BLaER1 (cell line): ENCODE measurements at regions not wholly inside any gene's neighbourhood (a gene's known extent, or its start where the extent isn't known, plus 50 kb on each side); places are given as distances from the start of the nearest gene placed in this dataset.

Experiments used
- H3K27ac ChIP-seq: shearing (Covaris generic); formaldehyde crosslinking; 2 replicates; pipeline ENCODE4 v1.8.1; 2022
- H3K27me3 ChIP-seq: shearing (Covaris generic); formaldehyde crosslinking; 2 replicates; pipeline ENCODE4 v1.8.1; 2022
- H3K36me3 ChIP-seq: shearing (Covaris generic); formaldehyde crosslinking; 2 replicates; pipeline ENCODE4 v1.8.1; 2022
- H3K4me1 ChIP-seq: shearing (Covaris generic); formaldehyde crosslinking; 2 replicates; pipeline ENCODE4 v1.8.1; 2022
- H3K4me2 ChIP-seq: shearing (Covaris generic); formaldehyde crosslinking; 2 replicates; pipeline ENCODE4 v1.8.1; 2022
- H3K4me3 ChIP-seq: shearing (Covaris generic); formaldehyde crosslinking; 2 replicates; pipeline ENCODE4 v1.8.1; 2022
- H3K9ac ChIP-seq: shearing (Covaris generic); formaldehyde crosslinking; 2 replicates; pipeline ENCODE4 v1.8.1; 2022
- H3K9me3 ChIP-seq: shearing (Covaris generic); formaldehyde crosslinking; 2 replicates; pipeline ENCODE4 v1.8.1; 2022
- H4K20me1 ChIP-seq: shearing (Covaris generic); formaldehyde crosslinking; 2 replicates; pipeline ENCODE4 v1.8.1; 2022
- Cebpa-rat ChIP-seq: shearing (Covaris generic); IDR thresholded peaks from 2 replicates; pipeline ENCODE4 v1.8.1; 2022

DNA sequence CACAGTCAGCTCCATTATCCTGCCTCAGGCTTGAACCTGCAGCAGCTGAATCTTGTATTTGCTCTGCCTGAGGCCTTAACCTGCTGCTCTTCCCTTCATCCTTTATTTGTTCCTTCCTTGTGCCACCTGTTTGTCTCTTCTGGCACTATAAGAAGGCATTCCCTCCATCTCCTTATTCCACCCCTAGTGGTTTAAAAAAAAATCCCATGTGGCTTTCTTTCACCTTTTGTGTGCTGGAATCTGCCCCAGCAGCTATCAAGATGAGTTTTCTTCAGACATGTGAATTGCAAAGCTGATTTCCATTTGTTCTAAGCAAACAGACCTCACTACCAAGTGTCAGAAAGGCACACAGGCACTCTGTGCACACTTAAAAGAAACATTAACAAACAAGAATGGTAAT, 294.6 kb downstream of the TTLL7 start:
- no peak for TF ChIP-seq Cebpa-rat
- Histone ChIP-seq H3K36me3 (no peaks in the 10 kb centered on the region), H4K20me1 (no peaks in the 10 kb centered on the region)

DNA sequence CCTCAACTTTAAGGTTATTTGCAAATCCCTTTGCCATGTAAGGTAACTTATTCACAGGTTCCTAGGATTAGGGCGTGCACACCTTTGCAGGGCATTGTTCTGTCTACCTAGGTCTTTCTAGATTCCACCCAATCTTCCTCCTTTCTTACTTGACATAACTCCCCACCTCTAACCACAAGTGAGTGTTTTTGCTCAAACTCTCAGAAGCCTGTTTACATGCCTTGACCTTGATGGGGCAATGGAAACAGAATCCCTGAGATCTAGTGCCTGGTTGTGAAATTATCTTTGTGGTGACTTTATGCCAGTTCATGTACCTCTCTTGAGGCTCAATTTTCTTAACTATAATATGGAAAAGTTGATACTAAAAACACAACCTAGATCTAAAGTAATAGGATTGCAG, 296.6 kb downstream of the TTLL7 start:
- Histone ChIP-seq H3K4me2 (no peak overlapping the region), H3K9me3 (no peaks in the 10 kb centered on the region), H3K27me3 (no peaks in the 10 kb centered on the region), H3K27ac (no peak overlapping the region), H4K20me1 (no peaks in the 10 kb centered on the region), H3K36me3 (no peaks in the 10 kb centered on the region), H3K9ac (no peak overlapping the region), H3K4me1 (no peaks in the 10 kb centered on the region), H3K4me3 (no peak overlapping the region)
- no peak for TF ChIP-seq Cebpa-rat

More for the DNA sequence above, 294.6 kb downstream of the TTLL7 start:
- H3K9me3 ChIP-seq: no peaks in the 10 kb centered on the region
- no peak overlapping the region for H3K27ac ChIP-seq
- H3K4me3 ChIP-seq: no peak overlapping the region
- no peaks in the 10 kb centered on the region for H3K4me1 ChIP-seq
- H3K27me3 ChIP-seq: no peaks in the 10 kb centered on the region
- H3K9ac ChIP-seq: no peak overlapping the region
- no peak overlapping the region for H3K4me2 ChIP-seq

DNA sequence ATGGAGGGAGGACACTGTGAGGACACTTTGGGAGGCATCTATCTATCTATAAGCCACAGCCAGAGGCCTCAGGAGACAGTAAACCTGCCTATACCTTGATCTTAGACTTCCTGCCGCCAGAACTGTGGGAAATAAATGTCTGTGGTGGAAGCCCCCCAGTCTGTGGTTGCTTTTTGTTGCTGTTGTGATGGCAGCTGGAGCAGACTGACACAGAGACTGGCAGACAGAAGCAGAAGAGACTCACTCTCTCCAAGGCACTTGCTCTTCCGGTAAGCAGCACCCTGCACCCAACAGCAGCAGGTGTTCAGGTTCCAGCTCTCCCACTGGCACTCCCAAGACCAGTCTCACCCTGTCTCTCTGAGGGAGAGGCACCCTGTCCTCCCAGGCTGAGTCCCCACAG, 297.6 kb downstream of the TTLL7 start:
- no peak overlapping the region for H3K4me2 ChIP-seq
- H3K4me3 ChIP-seq: no peak overlapping the region
- H4K20me1 ChIP-seq: no peaks in the 10 kb centered on the region
- H3K9ac ChIP-seq: no peak overlapping the region
- H3K9me3 ChIP-seq: no peaks in the 10 kb centered on the region
- H3K4me1 ChIP-seq: no peaks in the 10 kb centered on the region
- no peaks in the 10 kb centered on the region for H3K27me3 ChIP-seq
- H3K36me3 ChIP-seq: no peaks in the 10 kb centered on the region
- no peak overlapping the region for H3K27ac ChIP-seq
- no peak for TF ChIP-seq Cebpa-rat

DNA sequence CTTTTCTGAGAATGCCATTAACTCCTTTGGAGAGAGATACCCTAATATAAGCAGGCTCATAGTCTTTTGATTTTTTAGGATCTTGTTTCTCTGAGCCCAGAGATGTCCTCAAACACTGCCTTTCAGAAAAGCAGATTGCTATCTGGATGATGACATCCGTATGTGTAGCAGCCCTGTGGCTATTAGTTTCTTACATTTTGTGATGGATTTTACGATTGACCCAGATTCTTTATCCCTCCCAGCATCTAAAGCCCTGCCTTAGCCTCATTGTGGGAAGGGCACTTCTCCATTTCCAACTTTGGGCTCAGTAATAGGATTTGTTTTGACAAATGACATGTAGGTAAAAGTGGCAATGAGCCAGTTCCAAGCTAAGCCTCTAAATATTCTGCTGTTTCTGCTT, 300.3 kb downstream of the TTLL7 start:
- Histone ChIP-seq H3K4me3 (no peak overlapping the region), H3K27me3 (peaks cover 2% of the 10 kb centered on the region; the same call in 1 of the 2 replicates), H3K4me2 (no peak overlapping the region), H3K9ac (no peak overlapping the region), H3K4me1 (no peaks in the 10 kb centered on the region), H4K20me1 (no peaks in the 10 kb centered on the region), H3K27ac (no peak overlapping the region), H3K36me3 (no peaks in the 10 kb centered on the region), H3K9me3 (no peaks in the 10 kb centered on the region)
- no peak for TF ChIP-seq Cebpa-rat

DNA sequence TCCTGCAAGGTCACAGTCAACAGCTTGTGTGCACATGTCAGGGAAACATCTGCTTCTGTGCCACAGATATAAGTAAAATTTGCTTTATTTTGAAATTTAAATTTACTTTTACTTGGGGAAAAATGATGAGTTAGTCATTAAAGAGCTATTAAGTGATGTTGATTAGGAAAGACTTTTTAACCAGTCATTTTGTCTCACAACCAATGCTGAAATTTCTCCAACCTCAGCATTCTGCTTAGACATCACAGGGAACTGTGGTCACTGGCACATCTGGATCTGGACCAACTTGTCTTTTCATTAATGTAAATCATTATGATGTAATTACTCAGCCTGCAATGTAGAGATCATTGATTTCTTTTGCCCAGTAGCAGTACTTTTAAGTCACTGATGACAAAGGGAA, 301.0 kb downstream of the TTLL7 start:
- no peak overlapping the region for H3K4me2 ChIP-seq

DNA sequence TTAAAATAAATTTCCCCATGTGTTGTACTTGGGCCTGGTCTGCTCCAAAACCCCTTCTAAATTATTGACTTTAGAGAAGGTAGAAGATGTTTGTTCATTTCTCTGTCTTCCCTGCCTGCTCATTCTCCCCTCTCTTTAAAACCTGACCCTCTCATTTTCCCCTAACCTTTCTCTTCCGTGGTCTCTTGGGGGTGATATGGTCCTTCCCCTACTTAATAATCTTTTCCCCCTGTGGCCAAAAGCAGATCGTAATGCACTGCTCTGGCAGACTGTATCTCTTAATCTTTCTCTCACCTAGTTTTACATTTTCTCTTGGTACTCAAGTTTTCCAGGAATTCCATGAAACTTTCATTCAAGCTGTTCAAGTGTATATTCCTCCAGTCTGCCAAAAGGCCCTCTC, 301.7 kb downstream of the TTLL7 start:
- Histone ChIP-seq H3K9me3 (0 out of 2 replicates have a peak, but pooled peaks cover under 1% of the 10 kb centered on the region), H3K4me1 (no peaks in the 10 kb centered on the region), H3K36me3 (no peaks in the 10 kb centered on the region), H3K27ac (no peak overlapping the region), H3K27me3 (peaks cover 16% of the 10 kb centered on the region; the same call in 1 of the 2 replicates), H3K4me3 (no peak overlapping the region), H4K20me1 (no peaks in the 10 kb centered on the region), H3K4me2 (no peak overlapping the region), H3K9ac (no peak overlapping the region)
- no peak for TF ChIP-seq Cebpa-rat

More for the DNA sequence above, 301.0 kb downstream of the TTLL7 start:
- no peak for TF ChIP-seq Cebpa-rat
- Histone ChIP-seq H3K9ac (no peak overlapping the region), H3K27me3 (peaks cover 9% of the 10 kb centered on the region; the same call in 1 of the 2 replicates), H3K4me1 (no peaks in the 10 kb centered on the region), H3K4me3 (no peak overlapping the region), H3K9me3 (no peaks in the 10 kb centered on the region), H3K27ac (no peak overlapping the region), H3K36me3 (no peaks in the 10 kb centered on the region), H4K20me1 (no peaks in the 10 kb centered on the region)

DNA sequence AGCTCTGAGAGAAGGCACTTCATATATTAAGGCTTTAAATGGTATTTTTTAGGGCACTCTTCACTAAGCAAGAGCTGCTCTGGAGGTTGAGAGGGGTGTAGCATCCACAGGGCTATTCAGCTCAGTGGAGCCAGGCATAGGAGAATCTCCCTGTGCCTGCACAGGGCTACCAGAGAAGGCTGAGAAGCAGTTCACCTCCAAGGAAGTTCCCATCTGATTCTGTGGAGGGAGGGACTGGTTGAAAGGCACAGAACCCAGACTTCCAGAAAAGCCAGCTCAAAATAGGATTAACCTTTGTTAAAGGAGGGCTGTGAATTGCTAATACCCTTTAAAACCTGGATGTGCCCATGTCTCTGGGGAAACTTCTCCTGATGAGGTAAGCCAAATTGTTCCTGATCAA, 304.5 kb downstream of the TTLL7 start:
- H3K9me3 ChIP-seq: 0 out of 2 replicates have a peak, but pooled peaks cover 5% of the 10 kb centered on the region
- no peak overlapping the region for H3K27ac ChIP-seq
- no peak overlapping the region for H3K4me2 ChIP-seq
- H4K20me1 ChIP-seq: no peaks in the 10 kb centered on the region
- H3K4me3 ChIP-seq: no peak overlapping the region
- no peak overlapping the region for H3K9ac ChIP-seq
- peaks cover 10% of the 10 kb centered on the region for H3K4me1 ChIP-seq
- TF ChIP-seq Cebpa-rat: no peak
- no peaks in the 10 kb centered on the region for H3K36me3 ChIP-seq
- H3K27me3 ChIP-seq: peaks cover 18% of the 10 kb centered on the region; the same call in 1 of the 2 replicates

DNA sequence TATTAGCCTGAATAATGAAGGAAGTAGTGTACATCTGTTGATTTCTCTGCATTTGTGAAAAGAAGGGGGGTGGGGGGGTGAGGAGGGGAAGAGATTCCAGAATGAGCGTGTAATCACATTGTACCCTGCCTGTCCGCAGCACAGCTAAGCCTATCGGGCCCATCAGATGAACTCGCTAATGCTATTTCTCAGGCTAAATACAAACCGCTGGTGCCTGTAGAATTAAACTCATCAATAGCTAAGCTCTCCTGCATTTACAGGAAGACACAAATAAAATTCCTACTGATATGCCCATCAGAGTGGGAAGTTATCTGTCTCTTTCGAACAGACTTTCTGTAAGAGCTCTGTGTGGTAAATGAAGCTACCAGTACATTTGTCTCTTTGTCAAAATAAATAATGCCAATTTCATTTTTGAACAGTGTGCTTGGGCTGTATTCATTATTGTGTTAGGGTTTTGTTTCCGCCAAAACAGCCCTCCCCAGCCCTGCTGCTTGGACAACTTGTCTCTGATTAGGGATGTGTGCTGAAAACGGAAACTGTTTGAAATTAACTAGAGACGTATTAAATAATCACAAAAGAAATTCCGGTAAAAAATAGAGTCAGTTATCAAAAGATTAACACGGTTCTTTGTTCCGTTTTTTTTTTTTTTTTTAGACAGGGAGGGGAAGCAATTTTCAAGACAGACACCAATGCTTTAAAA, 305.4 kb downstream of the TTLL7 start:
- H3K9me3 ChIP-seq: peaks cover 8% of the 10 kb centered on the region; the same call in 1 of the 2 replicates
- no peaks in the 10 kb centered on the region for H4K20me1 ChIP-seq
- no peak overlapping the region for H3K9ac ChIP-seq
- no peak overlapping the region for H3K4me2 ChIP-seq
- H3K4me1 ChIP-seq: peaks cover 11% of the 10 kb centered on the region
- H3K4me3 ChIP-seq: no peak overlapping the region
- TF ChIP-seq Cebpa-rat: no peak
- H3K27me3 ChIP-seq: peaks cover 18% of the 10 kb centered on the region; the same call in 1 of the 2 replicates
- no peak overlapping the region for H3K27ac ChIP-seq
- no peaks in the 10 kb centered on the region for H3K36me3 ChIP-seq

DNA sequence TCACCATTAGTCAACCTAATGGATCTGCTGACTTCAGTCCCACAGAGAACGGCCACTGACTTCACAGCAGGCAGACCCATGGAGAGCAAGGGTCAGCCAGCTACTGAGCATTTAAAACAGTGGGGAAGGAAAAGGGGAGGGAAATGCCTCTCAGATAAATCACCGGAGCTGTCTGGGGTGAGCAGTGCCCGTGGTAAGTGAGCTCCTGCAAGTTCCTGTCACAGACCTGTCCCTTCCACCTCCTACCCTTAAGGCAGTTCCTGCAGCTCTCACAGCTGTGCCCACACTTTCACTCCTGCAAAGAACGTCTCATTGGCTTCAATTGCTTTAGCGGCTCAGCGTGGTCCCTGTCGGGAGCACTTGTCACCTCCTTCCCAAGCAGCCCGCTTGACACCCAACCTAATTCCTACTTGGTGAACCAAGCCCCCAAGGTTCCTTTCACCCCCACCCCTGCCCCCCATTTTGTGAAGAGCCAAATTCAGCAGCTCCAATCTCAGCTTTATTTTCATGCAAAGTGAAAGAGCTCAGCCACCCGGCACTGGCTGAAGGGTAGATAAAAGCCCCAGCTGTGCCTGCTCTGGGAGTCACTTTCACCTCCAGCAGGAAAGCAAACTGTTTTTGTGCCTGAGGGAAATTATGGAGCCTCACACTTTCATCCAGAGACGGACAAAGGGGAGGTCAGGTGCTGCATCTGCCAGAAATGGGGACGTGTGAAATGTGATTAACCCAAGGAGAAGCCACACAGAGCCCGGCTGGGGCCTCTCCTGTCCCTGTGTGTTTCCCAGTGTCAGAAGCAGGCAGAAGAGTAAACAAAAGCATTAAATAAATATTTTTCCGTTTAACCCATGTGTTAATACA, 306.2 kb downstream of the TTLL7 start:
- no peak overlapping the region for H3K27ac ChIP-seq
- H3K4me2 ChIP-seq: no peak overlapping the region
- H4K20me1 ChIP-seq: no peaks in the 10 kb centered on the region
- H3K4me3 ChIP-seq: no peak overlapping the region
- peaks cover 8% of the 10 kb centered on the region; the same call in 1 of the 2 replicates for H3K9me3 ChIP-seq
- H3K4me1 ChIP-seq: peaks cover 11% of the 10 kb centered on the region
- no peak overlapping the region for H3K9ac ChIP-seq
- no peak for TF ChIP-seq Cebpa-rat
- H3K36me3 ChIP-seq: no peaks in the 10 kb centered on the region
- peaks cover 18% of the 10 kb centered on the region; the same call in 1 of the 2 replicates for H3K27me3 ChIP-seq
